Trophoblast cell (in vitro differentiated cells and primary cell): ENCODE measurements at regions not wholly inside any gene's neighbourhood (a gene's known extent, or its start where the extent isn't known, plus 50 kb on each side); places are given as distances from the start of the nearest gene placed in this dataset.

Experiments
- DNase-seq, 2 donors: peaks; one replicate each; pipeline ENCODE4 v3.0.0-alpha.2; 2016
- H2AFZ ChIP-seq: 2 replicates; pipeline ENCODE4 v1.6.1; 2013; ENCODE audit warnings: low read length, moderate library complexity, mild to moderate bottlenecking; ENCODE audit not compliant: insufficient read depth, poor library complexity
- H2AK5ac ChIP-seq: 2 replicates; pipeline ENCODE4 v1.6.1; 2013; ENCODE audit warnings: mild to moderate bottlenecking, low read length
- H2BK120ac ChIP-seq: 2 replicates; pipeline ENCODE4 v1.6.1; 2013; ENCODE audit warnings: low read length, mild to moderate bottlenecking, moderate library complexity; ENCODE audit not compliant: insufficient read depth, poor library complexity
- H2BK12ac ChIP-seq: 2 replicates; pipeline ENCODE4 v1.6.1; 2013; ENCODE audit warnings: mild to moderate bottlenecking, low read length, moderate library complexity
- H2BK5ac ChIP-seq: 2 replicates; pipeline ENCODE4 v1.6.1; 2013; ENCODE audit warnings: low read length, low read depth, moderate library complexity, mild to moderate bottlenecking; ENCODE audit not compliant: poor library complexity
- H3K14ac ChIP-seq: 2 replicates; pipeline ENCODE4 v1.6.1; 2013; ENCODE audit warnings: mild to moderate bottlenecking, low read length
- H3K18ac ChIP-seq: 2 replicates; pipeline ENCODE4 v1.6.1; 2013; ENCODE audit warnings: mild to moderate bottlenecking, low read length
- H3K23ac ChIP-seq: 2 replicates; pipeline ENCODE4 v1.6.1; 2013; ENCODE audit warnings: low read length
- H3K27ac ChIP-seq: 2 replicates; pipeline ENCODE4 v1.5.1; 2013; ENCODE audit warnings: low read depth, mild to moderate bottlenecking, inconsistent platforms, low read length, moderate library complexity
- H3K27me3 ChIP-seq: 2 replicates; pipeline ENCODE4 v1.6.1; 2013; ENCODE audit warnings: inconsistent platforms, mild to moderate bottlenecking, low read length, moderate library complexity; ENCODE audit not compliant: insufficient read depth
- H3K36me3 ChIP-seq, 2 experiments: 1 replicate in 1 of 2; 2 replicates in 1 of 2; pipeline ENCODE4 v1.6.1; 2013; ENCODE audit warnings: low read length in 2 of 2, mild to moderate bottlenecking in 2 of 2, moderate library complexity in 1 of 2; ENCODE audit not compliant: insufficient read depth in 2 of 2, control insufficient read depth in 1 of 2
- H3K4ac ChIP-seq: 2 replicates; pipeline ENCODE4 v1.6.1; 2013; ENCODE audit warnings: low read depth, mild to moderate bottlenecking, low read length, moderate library complexity
- H3K4me1 ChIP-seq, 2 experiments: 1 replicate in 1 of 2; 2 replicates in 1 of 2; pipeline ENCODE4 v1.6.1; 2013; ENCODE audit warnings: low read length in 2 of 2, mild to moderate bottlenecking in 2 of 2, moderate library complexity in 1 of 2; ENCODE audit not compliant: insufficient read depth in 2 of 2, control insufficient read depth in 1 of 2
- H3K4me2 ChIP-seq: 2 replicates; pipeline ENCODE4 v1.6.1; 2013; ENCODE audit warnings: inconsistent platforms, mild to moderate bottlenecking, low read length, moderate library complexity
- H3K4me3 ChIP-seq: 2 replicates; pipeline ENCODE4 v1.5.1; 2013; ENCODE audit warnings: mild to moderate bottlenecking, low read depth, low read length, inconsistent platforms
- H3K79me1 ChIP-seq: one replicate; pipeline ENCODE4 v1.6.1; 2013; ENCODE audit warnings: low read length
- H3K79me2 ChIP-seq: 2 replicates; pipeline ENCODE4 v1.6.1; 2013; ENCODE audit warnings: low read length, mild to moderate bottlenecking; ENCODE audit not compliant: control insufficient read depth, insufficient read depth, poor library complexity
- H3K9ac ChIP-seq: 2 replicates; pipeline ENCODE4 v1.6.1; 2013; ENCODE audit warnings: mild to moderate bottlenecking, low read length
- H3K9me3 ChIP-seq: 2 replicates; pipeline ENCODE4 v1.6.1; 2013; ENCODE audit warnings: low read depth, mild to moderate bottlenecking, control low read depth, inconsistent platforms, low read length; ENCODE audit not compliant: insufficient read depth
- H4K12ac ChIP-seq: 2 replicates; pipeline ENCODE4 v1.6.1; 2013; ENCODE audit warnings: low read depth, mild to moderate bottlenecking, low read length, moderate library complexity
- H4K8ac ChIP-seq: 2 replicates; pipeline ENCODE4 v1.6.1; 2013; ENCODE audit warnings: low read depth, mild to moderate bottlenecking, low read length, moderate library complexity
- H4K91ac ChIP-seq: one replicate; pipeline ENCODE4 v1.6.1; 2013; ENCODE audit warnings: low read depth, mild to moderate bottlenecking, low read length, moderate library complexity
- WGBS: extraction: QIAGEN DNeasy Blood & Tissue Kit; methylation state at CpG from one replicate; pipeline ENCODE4 v1.1.7; 2013; ENCODE audit warnings: missing lambda C conversion rate; ENCODE audit not compliant: insufficient read length, insufficient coverage; ENCODE audit errors: extremely low coverage; 5-methylcytosine and 5-hydroxymethylcytosine counted together

DNA sequence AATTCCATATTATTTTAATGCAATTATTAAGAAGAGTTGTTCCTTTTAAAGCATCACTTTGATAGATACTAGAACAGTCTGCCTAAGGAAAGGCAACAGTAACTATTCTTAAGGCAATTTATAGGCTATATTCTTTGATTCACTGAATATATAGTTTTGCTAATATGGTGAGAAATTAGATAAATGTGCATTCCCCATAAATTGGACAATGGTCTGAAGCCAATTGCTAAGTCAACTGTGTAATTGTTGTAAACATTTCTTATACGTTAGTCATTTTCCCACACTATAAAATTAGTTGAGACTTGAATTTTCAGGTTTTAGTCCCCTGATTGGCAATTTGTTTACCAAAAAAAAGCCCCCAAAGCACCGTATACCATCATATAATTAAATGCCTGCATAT, 263.0 kb upstream of the NECTIN3 start:
- H2AK5ac ChIP-seq: no peak overlapping the region
- no peaks in the 10 kb centered on the region for H3K4me1 ChIP-seq
- no peaks in the 10 kb centered on the region for H3K79me2 ChIP-seq
- no peak overlapping the region for H3K4me3 ChIP-seq
- no peak overlapping the region for H3K23ac ChIP-seq
- no peak overlapping the region for H2AFZ ChIP-seq
- no peaks in the 10 kb centered on the region for H3K36me3 ChIP-seq
- WGBS: no CpG with 5 or more reads among the region's 2 CpGs
- H4K8ac ChIP-seq: no peak overlapping the region
- H2BK120ac ChIP-seq: no peak overlapping the region
- no peak overlapping the region for H4K91ac ChIP-seq
- no peak overlapping the region for H3K4ac ChIP-seq
- H4K12ac ChIP-seq: no peak overlapping the region
- H3K9ac ChIP-seq: no peak overlapping the region
- H3K9me3 ChIP-seq: no peaks in the 10 kb centered on the region
- H2BK12ac ChIP-seq: no peak overlapping the region
- no peaks in the 10 kb centered on the region for H3K79me1 ChIP-seq
- H3K4me2 ChIP-seq: no peak overlapping the region
- no peak overlapping the region for H3K14ac ChIP-seq
- DNase-seq: no peak
- H2BK5ac ChIP-seq: no peak overlapping the region
- H3K18ac ChIP-seq: no peak overlapping the region
- no peak overlapping the region for H3K27ac ChIP-seq
- no peaks in the 10 kb centered on the region for H3K27me3 ChIP-seq

DNA sequence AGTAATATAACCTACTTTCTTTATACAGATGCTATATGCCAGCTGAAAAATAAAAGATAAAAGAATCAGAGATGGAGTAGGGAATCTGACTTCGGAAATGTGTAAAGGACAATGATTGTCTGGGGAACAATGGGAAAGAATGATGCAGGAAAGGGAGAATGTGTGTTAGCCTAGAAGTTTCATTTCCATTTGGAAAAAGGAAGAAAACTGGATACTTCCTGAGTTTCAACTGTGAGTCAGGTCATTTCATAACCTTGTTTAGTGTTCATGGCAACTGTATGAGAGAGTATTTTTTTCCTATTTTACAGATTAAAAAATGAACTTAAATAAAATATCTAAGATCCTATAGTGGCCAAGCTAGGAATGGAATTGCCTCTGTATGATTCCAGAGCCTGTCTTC, 261.3 kb upstream of the NECTIN3 start:
- no peak for DNase-seq
- H4K91ac ChIP-seq: no peak overlapping the region
- no peak overlapping the region for H2BK5ac ChIP-seq
- H4K8ac ChIP-seq: no peak overlapping the region
- H3K18ac ChIP-seq: no peak overlapping the region
- no peak overlapping the region for H3K23ac ChIP-seq
- no peak overlapping the region for H3K4me2 ChIP-seq
- H2BK12ac ChIP-seq: no peak overlapping the region
- no peaks in the 10 kb centered on the region for H3K36me3 ChIP-seq
- H2BK120ac ChIP-seq: no peak overlapping the region
- no CpG with 5 or more reads among the region's 1 CpG for WGBS
- no peak overlapping the region for H2AK5ac ChIP-seq
- peaks cover 0 to 3% of the 10 kb centered on the region in 2 experiments for H3K4me1 ChIP-seq
- H3K27ac ChIP-seq: no peak overlapping the region
- no peaks in the 10 kb centered on the region for H3K79me2 ChIP-seq
- no peak overlapping the region for H3K14ac ChIP-seq
- no peaks in the 10 kb centered on the region for H3K27me3 ChIP-seq
- no peak overlapping the region for H3K4me3 ChIP-seq
- H2AFZ ChIP-seq: no peak overlapping the region
- no peak overlapping the region for H4K12ac ChIP-seq
- no peak overlapping the region for H3K4ac ChIP-seq
- H3K9ac ChIP-seq: no peak overlapping the region
- H3K9me3 ChIP-seq: no peaks in the 10 kb centered on the region
- H3K79me1 ChIP-seq: peaks cover 2% of the 10 kb centered on the region

DNA sequence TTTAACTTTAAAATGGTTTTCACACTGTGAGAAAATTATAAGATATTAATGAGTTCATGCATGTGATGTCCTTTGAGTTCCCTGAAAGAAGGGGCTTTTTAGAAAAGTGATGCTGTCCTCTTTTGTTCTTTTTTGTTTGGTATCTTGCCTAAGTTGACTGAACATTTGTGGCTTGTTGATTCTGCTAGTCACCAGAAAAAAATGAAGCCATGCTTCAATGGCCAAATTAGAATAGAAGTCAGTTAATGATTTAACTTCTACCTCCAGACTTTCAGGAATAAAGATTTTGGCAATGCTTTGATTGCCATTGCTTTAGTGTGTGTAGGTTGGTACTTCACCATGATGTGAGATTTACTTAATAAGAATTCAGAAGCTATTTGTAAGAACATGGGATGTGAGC, 260.6 kb upstream of the NECTIN3 start:
- Histone ChIP-seq H3K79me1 (peaks cover 2% of the 10 kb centered on the region), H3K27ac (no peak overlapping the region), H3K4me3 (no peak overlapping the region), H3K14ac (no peak overlapping the region), H3K79me2 (no peaks in the 10 kb centered on the region), H3K9ac (no peak overlapping the region), H3K27me3 (no peaks in the 10 kb centered on the region), H4K12ac (no peak overlapping the region), H3K4ac (no peak overlapping the region), H2AFZ (no peak overlapping the region), H2BK120ac (no peak overlapping the region), H3K4me1 (peaks cover 0 to 3% of the 10 kb centered on the region in 2 experiments), H2AK5ac (no peak overlapping the region), H3K23ac (no peak overlapping the region), H3K4me2 (no peak overlapping the region), H2BK12ac (no peak overlapping the region), H4K91ac (no peak overlapping the region), H4K8ac (no peak overlapping the region), H3K36me3 (no peaks in the 10 kb centered on the region), H3K18ac (no peak overlapping the region), H3K9me3 (no peaks in the 10 kb centered on the region), H2BK5ac (no peak overlapping the region)
- no peak for DNase-seq

DNA sequence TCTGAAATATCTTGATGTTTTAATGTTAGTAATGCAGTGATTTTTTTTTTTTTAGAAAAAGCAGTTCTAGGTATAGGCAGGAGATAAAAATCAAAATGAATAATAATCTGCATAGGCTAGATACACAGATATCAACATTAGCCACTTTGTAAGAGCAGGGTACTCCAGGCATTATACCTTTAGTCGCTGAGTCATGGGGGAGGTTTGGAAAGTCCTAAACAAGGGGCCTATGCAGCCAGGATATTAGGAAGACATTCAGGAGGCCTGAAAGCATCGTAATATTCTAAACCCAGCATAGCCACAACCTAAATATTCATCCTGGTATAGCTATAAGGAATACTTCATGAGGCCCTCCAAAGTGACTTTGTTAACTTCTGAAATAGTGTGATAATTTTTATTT, 258.1 kb upstream of the NECTIN3 start:
- no peak overlapping the region for H3K27ac ChIP-seq

More for the DNA sequence above, 258.1 kb upstream of the NECTIN3 start:
- no peaks in the 10 kb centered on the region for H3K9me3 ChIP-seq
- H3K79me2 ChIP-seq: no peaks in the 10 kb centered on the region
- peaks cover 0 to 3% of the 10 kb centered on the region in 2 experiments for H3K4me1 ChIP-seq
- no peak overlapping the region for H2AFZ ChIP-seq
- H3K4me2 ChIP-seq: no peak overlapping the region
- no peaks in the 10 kb centered on the region for H3K36me3 ChIP-seq
- no peak overlapping the region for H2AK5ac ChIP-seq
- H2BK120ac ChIP-seq: no peak overlapping the region
- no peak overlapping the region for H3K23ac ChIP-seq
- DNase-seq: no peak
- H4K8ac ChIP-seq: no peak overlapping the region
- H3K9ac ChIP-seq: no peak overlapping the region
- H4K91ac ChIP-seq: no peak overlapping the region
- no peak overlapping the region for H2BK12ac ChIP-seq
- H3K18ac ChIP-seq: no peak overlapping the region
- no peaks in the 10 kb centered on the region for H3K27me3 ChIP-seq
- no CpG with 5 or more reads among the region's 2 CpGs for WGBS
- H3K4me3 ChIP-seq: no peak overlapping the region
- H4K12ac ChIP-seq: no peak overlapping the region
- peaks cover 2% of the 10 kb centered on the region for H3K79me1 ChIP-seq
- H2BK5ac ChIP-seq: no peak overlapping the region
- no peak overlapping the region for H3K14ac ChIP-seq
- no peak overlapping the region for H3K4ac ChIP-seq
